ENCODE measurements at regions not wholly inside any gene's neighbourhood (a gene's known extent, or its start where the extent isn't known, plus 50 kb on each side); places are given as distances from the start of the nearest gene placed in this dataset.

DNA sequence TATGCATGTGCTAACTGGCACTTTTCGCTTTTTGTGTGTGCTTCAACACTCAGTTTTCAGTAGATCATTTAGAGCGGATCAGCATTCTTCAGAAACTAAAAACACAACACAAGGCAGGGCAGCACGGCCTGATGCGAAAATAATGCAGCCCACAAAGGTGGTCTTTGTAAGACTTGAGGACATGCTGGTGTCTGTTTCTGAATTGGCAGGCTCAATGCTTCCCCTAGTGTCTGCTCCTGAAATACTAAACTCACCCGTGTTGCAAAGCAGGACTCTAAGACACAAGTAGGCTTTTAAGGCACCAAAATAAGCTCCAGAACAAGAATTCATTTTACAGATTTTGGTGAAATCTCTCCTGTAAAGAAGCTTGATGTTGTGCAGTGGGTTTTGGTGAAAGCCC is 676.5 kb downstream of the TENT5A start:
- Mint-ChIP-seq H3K27ac (ENCODE audit: unreplicated experiment) (no peak overlapping the region), H3K9me3 (ENCODE audit: unreplicated experiment) (no peaks in the 10 kb centered on the region), H3K4me3 (ENCODE audit: unreplicated experiment) (no peak overlapping the region), H3K27me3 (ENCODE audit: unreplicated experiment) (no peaks in the 10 kb centered on the region), H3K36me3 (ENCODE audit: unreplicated experiment) (no peaks in the 10 kb centered on the region), H3K4me1 (ENCODE audit: low read depth, unreplicated experiment) (no peaks in the 10 kb centered on the region)
- TF ChIP-seq CTCF (IDR thresholded peaks at IDR 0.05; ENCODE audit: partially characterized antibody, unreplicated experiment), result peak; percentile 59
- no peak for DNase-seq

DNA sequence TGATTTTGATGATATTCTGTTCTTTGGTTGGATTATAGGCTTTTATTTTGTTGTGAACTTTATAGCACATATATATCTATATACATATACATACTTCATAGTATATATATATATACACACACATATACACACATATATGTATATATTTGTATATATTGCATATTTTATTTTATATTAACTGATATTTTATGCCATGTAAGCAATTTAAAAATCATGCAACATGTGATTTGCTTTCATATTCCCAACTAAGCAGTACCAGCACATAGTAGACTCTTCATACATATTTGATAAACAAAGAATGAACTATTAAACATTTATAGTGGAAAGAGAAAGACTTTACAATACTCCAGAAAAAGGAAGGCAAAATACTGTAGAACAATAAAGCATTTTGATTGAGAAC is 679.2 kb downstream of the TENT5A start:
- DNase-seq, result no peak
- no peak for TF ChIP-seq CTCF (IDR thresholded peaks at IDR 0.05; ENCODE audit: partially characterized antibody, unreplicated experiment)
- Mint-ChIP-seq H3K27me3 (ENCODE audit: unreplicated experiment) (no peaks in the 10 kb centered on the region), H3K27ac (ENCODE audit: unreplicated experiment) (no peak overlapping the region), H3K36me3 (ENCODE audit: unreplicated experiment) (no peaks in the 10 kb centered on the region), H3K4me3 (ENCODE audit: unreplicated experiment) (no peak overlapping the region), H3K4me1 (ENCODE audit: low read depth, unreplicated experiment) (no peaks in the 10 kb centered on the region), H3K9me3 (ENCODE audit: unreplicated experiment) (no peaks in the 10 kb centered on the region)

GRCh38 chr6:81071121-81071520 is 681.4 kb downstream of the TENT5A start:
- TF ChIP-seq CTCF (IDR thresholded peaks at IDR 0.05; ENCODE audit: partially characterized antibody, unreplicated experiment), result no peak
- Mint-ChIP-seq H3K36me3 (ENCODE audit: unreplicated experiment) (no peaks in the 10 kb centered on the region), H3K27me3 (ENCODE audit: unreplicated experiment) (no peaks in the 10 kb centered on the region), H3K4me3 (ENCODE audit: unreplicated experiment) (no peak overlapping the region), H3K4me1 (ENCODE audit: low read depth, unreplicated experiment) (no peaks in the 10 kb centered on the region), H3K27ac (ENCODE audit: unreplicated experiment) (no peak overlapping the region), H3K9me3 (ENCODE audit: unreplicated experiment) (no peaks in the 10 kb centered on the region)
- DNase-seq, result no peak

DNA sequence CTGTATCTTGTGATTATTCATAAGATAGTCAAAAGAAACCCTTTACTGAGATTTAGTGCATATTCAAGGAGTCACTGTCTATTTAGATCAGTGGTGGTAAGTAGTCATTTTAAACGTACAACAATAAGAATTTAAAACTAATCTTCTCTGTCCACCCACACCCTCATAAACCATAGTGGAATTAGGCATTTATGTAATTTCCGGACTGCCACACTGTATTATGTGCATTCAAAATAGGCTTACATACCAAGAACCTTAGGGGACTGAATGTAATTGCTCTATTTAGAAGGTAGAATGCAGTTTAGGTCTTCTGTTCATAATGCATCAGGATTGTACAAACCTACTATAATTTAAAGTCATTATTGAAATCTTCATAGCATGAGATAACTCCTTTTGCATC is 685.4 kb downstream of the TENT5A start:
- DNase-seq, result no peak
- Mint-ChIP-seq H3K27ac (ENCODE audit: unreplicated experiment) (no peak overlapping the region), H3K9me3 (ENCODE audit: unreplicated experiment) (no peaks in the 10 kb centered on the region), H3K27me3 (ENCODE audit: unreplicated experiment) (no peaks in the 10 kb centered on the region), H3K4me1 (ENCODE audit: low read depth, unreplicated experiment) (no peaks in the 10 kb centered on the region), H3K36me3 (ENCODE audit: unreplicated experiment) (no peaks in the 10 kb centered on the region), H3K4me3 (ENCODE audit: unreplicated experiment) (no peak overlapping the region)
- TF ChIP-seq CTCF (IDR thresholded peaks at IDR 0.05; ENCODE audit: partially characterized antibody, unreplicated experiment), result no peak

DNA sequence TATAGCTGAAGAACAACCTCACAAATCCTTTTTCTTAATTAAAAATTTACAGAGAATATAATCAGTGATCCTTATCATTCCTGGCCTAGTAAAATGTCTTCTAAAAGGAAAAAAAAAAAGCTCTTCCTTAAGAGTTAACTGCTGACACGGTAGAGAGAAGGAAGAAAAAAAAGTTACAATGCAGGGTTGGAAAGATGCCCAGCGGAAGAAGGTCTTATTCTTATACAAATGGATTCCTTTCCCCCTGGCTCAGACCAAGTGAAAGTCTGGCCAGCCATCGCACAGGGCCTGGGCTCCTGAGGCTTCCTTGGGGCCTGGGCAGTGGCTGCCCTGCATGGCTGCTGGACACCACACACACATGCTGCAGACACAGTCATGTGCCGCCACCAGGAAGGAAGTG is 688.6 kb downstream of the TENT5A start:
- TF ChIP-seq CTCF (IDR thresholded peaks at IDR 0.05; ENCODE audit: partially characterized antibody, unreplicated experiment), result no peak
- Mint-ChIP-seq H3K4me3 (ENCODE audit: unreplicated experiment) (no peak overlapping the region), H3K27ac (ENCODE audit: unreplicated experiment) (no peak overlapping the region), H3K9me3 (ENCODE audit: unreplicated experiment) (no peaks in the 10 kb centered on the region), H3K4me1 (ENCODE audit: low read depth, unreplicated experiment) (no peaks in the 10 kb centered on the region), H3K27me3 (ENCODE audit: unreplicated experiment) (no peaks in the 10 kb centered on the region), H3K36me3 (ENCODE audit: unreplicated experiment) (no peaks in the 10 kb centered on the region)
- DNase-seq, result no peak

Data from glutamatergic neuron (in vitro differentiated cells).